ENCODE measurements at regions not wholly inside any gene's neighbourhood (a gene's known extent, or its start where the extent isn't known, plus 50 kb on each side); places are given as distances from the start of the nearest gene placed in this dataset.

- TF ChIP-seq, protein P1, sequence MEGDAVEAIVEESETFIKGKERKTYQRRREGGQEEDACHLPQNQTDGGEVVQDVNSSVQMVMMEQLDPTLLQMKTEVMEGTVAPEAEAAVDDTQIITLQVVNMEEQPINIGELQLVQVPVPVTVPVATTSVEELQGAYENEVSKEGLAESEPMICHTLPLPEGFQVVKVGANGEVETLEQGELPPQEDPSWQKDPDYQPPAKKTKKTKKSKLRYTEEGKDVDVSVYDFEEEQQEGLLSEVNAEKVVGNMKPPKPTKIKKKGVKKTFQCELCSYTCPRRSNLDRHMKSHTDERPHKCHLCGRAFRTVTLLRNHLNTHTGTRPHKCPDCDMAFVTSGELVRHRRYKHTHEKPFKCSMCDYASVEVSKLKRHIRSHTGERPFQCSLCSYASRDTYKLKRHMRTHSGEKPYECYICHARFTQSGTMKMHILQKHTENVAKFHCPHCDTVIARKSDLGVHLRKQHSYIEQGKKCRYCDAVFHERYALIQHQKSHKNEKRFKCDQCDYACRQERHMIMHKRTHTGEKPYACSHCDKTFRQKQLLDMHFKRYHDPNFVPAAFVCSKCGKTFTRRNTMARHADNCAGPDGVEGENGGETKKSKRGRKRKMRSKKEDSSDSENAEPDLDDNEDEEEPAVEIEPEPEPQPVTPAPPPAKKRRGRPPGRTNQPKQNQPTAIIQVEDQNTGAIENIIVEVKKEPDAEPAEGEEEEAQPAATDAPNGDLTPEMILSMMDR (IDR thresholded peaks at IDR 0.05) = no peak
- no peak for TF ChIP-seq POLR2A (IDR thresholded peaks at IDR 0.05)
These were observed 606.6 kb downstream of the LIG4 start for GRCh38 chr13:107608736-107609135.

All from breast epithelium (tissue), 3 donors.